Activated CD4-positive, alpha-beta T cell treated with anti-CD3 and anti-CD28 coated beads, Interleukin-2, Interleukin-6, amounts not matched to agents 100 ng/mL and 50 ng/mL, durations not matched to agents 16 hours and 8 hours (primary cell): ENCODE measurements at regions not wholly inside any gene's neighbourhood (a gene's known extent, or its start where the extent isn't known, plus 50 kb on each side); places are given as distances from the start of the nearest gene placed in this dataset.

Experiments used
- DNase-seq: peaks from one replicate; pipeline ENCODE4 v3.0.0-alpha.2; 2020

DNA sequence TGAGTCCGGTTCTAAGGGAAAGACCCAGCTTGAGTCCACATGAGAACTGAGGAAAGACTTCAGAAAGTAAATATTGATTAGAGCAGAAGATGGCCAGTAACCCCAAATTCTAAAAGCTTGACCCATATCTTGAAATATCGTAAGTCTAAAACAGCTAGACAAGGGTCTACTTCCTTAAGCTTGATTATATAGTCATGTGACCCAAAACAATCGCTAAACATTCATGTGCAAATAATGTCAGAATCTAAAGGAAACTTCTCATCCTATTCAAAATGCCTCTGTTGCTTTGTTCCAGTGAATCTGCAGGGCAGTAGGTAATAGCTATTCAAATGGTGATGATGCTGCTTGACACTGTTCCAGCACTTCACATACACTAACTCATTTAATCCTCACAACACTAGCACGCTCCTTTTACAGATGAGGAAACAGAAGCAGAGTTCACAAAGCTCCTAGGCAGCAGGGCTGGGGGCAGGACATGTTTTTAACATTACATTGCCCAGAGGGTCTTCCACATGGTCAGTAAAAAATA, 52.6 kb downstream of the TCF20 start:
- no peak for DNase-seq

DNA sequence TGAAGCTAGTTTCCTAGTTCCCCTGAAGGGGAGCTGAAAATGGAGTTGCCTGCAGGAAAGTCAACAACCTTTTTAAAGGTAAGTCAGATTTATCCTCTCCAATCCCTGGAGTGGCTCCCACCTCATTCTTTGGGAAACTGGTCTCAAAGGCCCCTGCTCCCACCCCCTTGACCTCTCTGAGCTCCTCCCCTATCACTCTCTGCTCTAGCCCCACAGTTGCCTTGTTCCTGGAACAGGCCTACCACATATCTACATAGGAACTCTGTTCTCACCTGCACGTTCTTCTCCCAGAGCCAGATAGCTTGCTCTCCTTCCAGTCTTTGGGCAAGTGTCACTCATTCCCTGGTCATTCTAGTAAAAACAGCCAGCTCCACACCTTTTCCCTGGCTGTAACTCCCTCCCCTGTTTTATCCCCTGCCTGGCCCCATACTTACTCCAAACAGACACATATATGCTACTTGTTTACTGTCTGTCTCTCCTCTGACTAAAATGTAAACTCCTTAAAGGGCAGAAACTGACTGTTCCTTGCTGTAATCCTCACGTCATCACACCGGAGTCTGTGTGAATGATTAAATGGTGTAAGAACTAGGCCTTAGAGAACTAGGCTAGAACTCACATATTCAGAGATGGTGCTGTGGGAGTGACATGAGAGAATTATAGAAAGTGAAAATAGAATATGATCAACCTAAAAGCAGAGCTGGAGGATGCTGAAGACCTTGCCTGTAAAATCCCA, 53.3 kb downstream of the TCF20 start:
- DNase-seq, result peak; percentile 77

DNA sequence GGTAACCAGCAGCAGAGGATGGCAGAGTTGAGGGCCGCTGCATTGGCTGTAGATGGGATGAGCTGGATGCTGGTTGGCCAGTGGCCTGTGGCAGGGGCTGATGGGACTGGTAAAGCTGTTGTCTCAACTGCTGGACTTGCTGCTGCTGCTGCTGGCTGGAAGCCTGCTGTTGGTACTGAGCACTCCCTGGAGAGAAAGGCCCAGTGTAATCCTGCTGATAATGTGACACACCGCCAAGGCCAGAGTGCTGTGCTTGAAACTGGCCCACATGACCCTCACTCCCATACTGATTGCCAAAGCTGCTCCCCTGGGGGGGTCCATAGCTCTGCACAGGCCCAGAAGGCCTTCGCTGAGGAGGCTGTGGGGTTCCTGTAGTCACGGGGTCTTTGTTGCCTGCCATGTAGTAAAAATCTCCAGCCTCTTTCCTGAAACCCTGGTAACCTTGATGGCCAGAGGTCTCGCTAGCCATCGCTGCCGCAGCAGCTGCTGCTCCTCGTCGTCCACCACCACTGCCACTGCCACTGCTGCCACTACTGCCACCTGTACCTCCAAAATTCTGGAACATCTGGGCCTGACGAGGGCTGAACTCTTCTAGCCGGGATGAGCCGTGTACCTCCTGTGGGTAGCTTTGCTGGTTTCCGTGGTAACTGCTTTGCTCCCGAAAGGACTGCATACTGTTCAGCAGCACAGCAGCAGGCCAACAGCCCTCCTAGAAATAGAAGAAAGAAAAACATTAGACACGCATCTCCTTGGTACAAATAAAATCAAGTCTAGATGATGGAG, 55.6 kb downstream of the TCF20 start:
- no peak for DNase-seq

DNA sequence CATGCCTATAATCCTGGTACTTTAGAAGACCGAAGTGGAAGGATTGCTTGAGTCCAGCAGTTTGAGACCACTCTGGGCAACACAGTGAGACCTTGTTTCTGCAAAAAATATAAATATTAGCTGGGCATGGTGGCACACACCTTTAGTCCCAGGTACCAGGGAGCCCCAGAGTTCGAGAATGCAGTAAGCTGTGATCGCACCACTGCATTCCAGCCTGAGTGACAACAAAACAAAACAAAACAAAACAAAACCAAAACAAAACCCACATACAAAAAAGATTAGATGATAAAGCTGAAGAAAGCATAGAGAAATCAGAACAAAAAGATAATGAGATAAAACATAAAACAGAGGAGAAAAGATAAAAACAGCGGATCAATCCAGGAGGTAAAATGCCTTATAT, 62.1 kb downstream of the TCF20 start:
- no peak for DNase-seq

DNA sequence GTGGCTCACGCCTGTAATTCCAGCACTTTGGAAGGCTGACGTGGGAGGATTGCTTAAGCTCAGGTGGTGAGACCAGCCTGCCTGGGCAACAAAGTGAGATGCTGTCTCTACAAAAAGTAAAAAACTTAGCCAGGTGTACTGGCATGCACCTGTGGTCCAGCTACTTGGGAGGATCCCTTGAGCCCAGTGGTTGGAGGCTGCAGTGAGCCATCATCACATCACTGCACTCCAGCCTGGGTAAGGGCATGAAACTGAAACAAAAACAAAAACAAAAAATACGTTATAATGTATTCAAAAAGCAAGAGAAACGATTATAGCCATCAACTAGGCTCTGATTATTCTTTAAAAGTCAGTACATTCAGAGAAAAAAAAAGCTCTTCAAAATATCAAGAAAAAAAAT, 62.5 kb downstream of the TCF20 start:
- DNase-seq, result no peak

DNA sequence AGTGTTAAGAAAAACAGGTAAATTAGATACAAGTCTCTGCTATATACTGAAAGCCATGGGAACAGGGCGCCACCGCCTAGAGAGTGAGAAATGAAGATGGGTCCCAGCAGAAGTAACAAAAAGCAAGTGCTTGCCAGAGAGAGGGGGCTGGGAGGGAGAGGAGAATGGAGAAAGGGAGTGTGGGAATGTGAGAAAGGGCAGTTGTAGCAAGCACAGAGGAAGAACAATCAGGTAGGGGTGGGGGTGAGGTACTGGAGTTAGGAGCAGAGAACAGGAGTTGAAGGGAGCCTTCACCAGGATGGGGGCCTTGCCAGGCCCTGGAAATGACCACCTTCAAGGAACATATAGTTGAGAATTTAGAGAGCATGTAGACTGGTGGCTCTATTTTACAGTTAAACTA, 66.8 kb downstream of the TCF20 start:
- no peak for DNase-seq

DNA sequence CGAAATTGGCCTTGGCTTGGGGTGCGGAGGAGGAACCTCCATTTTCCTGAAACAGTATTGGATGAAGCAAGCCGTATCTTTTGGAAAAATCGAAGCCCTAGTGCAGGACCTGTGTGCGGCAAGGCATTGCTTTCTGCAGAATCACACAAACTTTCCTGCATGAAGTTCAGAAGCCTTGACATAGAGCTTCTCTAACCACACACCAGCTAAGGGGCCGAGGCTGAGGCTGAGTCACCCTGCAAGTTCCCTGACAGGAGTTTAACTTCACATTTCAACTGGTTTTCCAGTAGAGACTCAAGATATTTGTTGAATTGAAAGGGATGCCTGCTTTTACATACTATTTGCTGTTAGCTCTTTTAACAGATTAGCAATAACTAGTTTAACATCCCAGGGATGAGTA, 67.8 kb downstream of the TCF20 start:
- peak; percentile 68 for DNase-seq

DNA sequence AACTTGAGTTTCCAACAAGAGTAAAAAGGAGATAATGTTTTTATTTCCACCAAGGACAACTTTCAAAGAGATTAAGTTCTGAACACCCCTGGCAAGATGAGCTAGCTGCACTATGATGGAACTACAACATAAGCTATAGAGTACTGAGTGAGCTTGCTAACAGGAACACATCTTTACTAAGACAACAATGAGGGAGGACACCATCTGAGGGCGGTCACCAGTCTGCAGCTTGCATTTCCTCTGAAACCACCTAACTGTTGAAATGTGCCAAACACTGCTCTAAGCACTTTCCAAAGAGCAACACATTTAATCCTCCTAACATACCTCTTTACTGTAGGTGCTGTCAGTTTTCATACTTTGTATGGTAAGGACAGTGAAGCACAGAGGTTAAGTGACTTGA, 68.4 kb downstream of the TCF20 start:
- peak; percentile 48 for DNase-seq

DNA sequence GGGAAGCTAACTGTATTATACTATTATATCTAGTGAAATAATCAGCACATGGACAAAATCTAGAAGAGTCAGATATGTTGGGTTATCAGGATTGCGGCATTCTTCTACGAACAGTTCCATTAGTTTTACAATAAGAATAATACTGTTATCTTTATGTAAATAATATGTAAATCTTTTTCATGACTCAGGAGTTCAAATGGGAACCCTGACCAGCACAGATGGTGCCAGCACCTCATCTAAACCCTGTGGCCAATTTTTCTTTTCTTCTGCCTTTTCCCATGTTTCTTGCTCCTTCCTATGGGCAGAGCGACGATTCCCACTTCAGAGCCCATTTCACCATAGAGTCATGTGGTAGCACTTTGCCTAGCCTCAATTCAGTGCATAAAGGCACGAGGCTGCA, 68.4 kb upstream of the CYP2D6 start:
- DNase-seq, result no peak

DNA sequence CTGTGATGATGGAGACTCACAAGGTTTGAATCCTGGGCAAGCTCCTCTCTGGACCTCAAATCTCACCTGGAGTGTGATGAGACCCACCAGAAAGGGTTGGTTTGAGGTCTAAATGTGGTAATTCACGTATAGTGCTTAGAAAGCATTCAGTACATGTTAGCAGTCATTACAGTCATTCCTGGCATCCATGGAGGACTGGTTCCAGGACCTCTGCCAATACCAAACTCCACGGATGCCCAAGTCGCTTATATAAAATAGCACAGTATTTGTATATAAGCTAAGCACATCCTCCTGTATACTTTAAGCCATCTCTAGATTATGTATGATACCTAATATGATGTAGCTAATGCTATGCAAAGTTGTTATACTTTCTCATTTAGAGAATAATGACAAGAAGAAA, 67.6 kb upstream of the CYP2D6 start:
- DNase-seq, result no peak

DNA sequence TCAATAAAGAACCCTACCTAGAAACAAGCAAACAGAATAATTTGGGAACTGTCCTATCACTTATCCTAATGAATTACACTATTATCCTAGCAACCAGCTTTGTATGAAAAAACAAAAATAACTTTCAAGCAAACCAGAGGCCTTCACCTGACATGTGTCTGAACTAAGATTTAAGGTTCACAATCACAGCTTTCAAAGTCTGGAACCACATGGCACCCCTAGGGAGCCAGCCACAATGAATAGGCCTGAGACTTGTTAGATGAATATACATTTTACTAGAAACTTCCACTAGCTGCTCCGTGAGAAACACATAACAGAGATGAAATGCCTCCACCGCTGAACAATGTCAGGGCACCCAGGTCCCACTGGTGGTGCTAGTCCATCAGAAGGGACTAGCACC, 65.8 kb upstream of the CYP2D6 start:
- DNase-seq, result no peak

DNA sequence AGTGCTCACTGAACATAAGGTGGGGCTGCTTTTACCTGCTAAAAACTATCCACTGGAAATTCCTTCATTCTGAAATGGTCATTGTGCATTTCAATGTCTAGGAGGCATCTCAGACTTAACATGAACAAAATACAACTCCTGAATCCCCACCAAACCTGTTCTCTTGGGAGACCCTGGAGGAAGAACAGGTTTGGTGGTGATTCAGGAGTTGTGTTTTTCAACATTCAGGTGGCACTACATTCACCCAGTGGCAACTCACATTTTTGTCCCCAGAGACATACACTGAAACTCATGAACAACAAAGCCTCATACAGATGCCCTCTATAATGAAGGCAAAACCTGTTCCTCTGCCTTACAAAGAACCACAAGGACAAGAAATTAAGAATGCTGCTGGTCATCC, 64.3 kb upstream of the CYP2D6 start:
- no peak for DNase-seq

DNA sequence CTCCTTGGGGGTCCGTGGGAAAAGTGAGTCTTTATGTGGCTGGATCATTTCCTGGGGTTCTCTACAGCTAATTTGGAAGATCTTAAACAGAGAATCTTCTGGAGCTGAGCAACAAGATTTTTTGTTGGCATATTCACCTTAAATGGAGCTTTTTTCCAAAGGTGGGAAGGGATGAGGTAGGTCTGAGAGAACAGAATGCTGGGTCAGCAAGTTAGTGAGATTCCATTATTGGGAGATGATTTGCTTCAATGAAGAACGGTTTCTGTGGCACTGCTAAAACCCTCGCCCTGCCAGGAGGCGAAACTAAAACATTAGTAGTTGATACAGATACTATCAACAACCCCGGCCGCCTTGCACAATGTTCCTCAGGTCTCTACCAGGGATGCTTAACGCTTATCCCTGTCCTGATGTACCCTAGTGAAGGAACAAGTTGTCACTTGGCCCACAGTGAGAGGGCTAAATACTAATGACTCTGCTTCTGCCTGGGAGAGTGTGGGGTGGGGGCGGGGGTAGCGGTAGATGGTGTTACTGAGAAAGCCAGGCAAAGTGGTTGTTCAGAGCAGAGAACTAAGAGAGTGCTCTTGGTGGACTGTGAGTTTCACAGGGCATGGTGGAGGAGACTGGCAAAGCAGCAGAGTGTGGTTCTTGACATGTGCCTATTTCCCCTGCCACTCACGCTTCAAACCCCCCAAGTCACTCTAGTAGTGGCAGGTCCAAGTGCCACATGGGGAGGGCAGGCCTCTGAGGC, 63.7 kb upstream of the CYP2D6 start:
- DNase-seq, result no peak

DNA sequence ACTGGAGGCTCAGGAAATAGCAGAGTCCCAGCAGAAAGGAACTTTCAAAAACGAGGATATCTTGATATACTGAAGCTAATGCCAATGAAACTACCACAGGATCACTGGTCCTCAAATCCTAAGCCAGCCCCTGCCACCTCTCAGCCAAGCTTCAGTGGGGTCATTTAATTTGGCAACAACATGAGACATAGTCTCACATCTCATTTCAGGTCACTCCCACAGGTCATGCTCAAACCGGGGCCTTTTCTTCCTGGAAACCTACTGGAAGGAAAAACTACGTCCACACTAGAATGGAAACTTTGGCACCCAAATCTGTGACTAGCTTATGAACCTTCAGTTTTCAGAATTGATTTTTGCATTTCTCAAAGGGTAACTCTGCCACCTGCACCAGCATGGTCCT, 61.9 kb upstream of the CYP2D6 start:
- DNase-seq, result no peak

DNA sequence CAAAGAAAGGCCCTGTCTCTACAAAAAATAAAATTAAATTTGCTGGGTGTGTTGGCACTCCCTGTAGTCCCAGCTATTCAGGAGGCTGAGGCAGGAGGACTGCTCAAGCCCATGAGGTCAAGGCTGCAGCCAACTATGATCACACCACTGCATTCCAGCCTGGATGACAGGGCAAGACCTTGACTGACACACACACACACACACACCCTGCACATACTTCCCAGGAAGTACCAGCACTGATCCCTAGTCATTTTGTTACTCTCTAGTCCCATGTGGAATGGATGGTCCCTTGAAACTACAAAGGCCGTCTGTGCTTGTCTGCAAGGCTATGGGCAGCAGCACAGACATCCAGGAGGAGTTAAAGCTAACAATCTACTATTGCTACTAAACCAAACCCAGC, 59.7 kb upstream of the CYP2D6 start:
- DNase-seq, result no peak

DNA sequence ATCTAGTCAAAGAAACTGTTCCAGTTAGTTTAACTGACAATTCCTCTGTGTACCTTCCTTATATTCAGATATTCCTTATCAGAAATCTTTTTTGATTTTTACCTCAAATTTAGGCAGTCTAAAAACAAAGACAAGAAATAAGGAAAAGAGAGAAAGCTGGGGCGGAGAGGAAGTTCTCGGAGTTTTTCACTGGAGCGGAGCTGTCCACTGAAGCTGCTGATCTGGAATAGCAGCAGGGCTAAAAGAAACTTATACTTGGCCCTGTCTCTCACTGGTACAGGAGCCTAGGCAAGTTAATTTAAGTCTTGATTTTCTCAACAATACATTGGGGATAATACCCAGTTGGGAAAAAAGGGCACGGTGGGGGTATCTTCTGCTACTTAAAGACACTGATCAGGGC, 59.2 kb upstream of the CYP2D6 start:
- DNase-seq, result no peak

DNA sequence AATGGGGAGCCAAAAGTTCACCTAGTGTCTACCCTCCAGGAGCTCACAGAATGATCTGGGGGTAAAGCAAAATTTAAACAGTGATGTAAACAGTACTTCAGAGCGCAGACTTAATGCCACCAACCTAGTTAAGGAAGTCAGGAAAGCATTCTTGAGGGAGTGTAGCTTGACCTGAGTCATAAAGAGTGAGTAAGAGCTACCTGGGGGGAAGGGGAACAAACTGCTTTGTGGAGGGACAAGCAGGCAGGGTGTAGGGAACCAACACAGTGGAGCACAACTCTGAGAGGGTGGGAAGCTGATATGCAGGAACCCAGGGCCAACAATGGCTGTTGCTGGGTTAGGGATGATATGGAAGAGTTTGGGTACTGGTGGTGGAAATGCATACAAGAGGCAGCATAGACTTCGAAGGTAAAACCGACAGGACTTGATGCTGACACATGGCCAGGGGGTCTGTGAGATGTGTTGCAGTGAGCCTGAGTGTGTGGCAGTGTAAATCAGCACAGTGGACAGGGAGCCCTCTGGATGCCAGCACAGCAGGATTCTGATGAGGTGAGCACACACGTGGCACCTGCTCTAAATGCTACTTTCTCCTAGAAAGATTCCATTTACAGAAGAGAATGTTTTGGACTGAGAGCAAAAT, 58.3 kb upstream of the CYP2D6 start:
- no peak for DNase-seq

DNA sequence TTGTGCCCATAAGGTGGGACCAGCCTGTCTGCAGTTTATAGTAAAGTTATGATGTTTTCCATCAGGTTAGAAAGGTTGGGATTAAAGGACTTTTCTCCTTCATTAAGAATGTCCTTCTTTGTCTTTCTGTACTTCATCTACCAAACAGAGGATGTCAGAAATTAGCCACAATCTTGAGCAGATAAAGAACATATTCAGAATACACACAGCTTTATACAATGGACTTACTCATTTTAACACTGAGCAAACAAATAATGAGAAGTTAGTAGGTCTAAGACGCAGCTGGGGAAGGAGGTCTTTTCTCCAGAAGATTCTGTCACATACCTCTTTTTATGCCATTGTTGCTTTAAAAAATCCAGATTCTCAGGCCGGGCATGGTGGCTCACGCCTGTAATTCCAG, 57.0 kb upstream of the CYP2D6 start:
- DNase-seq, result no peak

DNA sequence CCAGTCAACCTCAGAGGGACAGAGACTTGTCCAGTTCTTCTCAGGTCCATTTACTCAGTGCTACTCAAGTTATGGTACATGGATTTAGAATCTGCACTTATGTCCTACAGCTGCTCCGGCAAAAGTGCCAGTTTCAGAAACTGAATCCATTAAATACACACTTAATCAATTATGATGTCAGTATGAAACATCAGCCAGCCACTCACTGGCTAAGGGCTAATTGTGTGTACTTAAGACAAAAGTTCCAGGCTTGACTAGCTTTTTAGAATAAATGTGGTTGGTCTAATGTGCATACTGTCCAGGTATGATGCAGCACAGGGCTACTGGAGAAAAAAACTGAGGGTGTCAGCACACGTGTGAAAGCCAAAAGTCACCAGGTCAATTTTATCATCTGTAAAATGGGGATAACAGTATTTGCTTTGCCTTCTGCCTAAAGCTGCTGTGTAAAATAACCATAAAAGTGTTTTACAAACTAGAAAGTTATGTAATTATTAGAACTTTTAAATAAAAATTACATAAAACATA, 55.4 kb upstream of the CYP2D6 start:
- no peak for DNase-seq

DNA sequence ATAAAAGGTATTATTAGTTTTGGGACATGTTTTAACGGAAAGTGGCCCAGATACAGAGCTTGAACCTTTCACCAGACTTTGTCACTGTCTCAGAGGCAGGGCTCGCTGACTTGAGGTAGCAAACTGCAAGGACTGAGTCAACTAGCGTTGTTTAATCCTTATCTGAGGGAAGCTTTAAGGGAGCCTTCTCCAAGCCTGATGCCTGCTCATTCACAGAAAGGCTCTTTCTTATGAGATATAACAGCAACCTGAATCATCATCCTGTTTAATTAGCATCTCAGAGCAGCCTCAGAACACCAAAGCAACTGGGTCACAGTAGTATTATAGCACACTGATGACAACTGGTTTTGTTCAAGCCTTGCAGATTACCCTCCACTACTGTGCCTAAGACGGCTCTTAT, 54.2 kb upstream of the CYP2D6 start:
- DNase-seq, result no peak

DNA sequence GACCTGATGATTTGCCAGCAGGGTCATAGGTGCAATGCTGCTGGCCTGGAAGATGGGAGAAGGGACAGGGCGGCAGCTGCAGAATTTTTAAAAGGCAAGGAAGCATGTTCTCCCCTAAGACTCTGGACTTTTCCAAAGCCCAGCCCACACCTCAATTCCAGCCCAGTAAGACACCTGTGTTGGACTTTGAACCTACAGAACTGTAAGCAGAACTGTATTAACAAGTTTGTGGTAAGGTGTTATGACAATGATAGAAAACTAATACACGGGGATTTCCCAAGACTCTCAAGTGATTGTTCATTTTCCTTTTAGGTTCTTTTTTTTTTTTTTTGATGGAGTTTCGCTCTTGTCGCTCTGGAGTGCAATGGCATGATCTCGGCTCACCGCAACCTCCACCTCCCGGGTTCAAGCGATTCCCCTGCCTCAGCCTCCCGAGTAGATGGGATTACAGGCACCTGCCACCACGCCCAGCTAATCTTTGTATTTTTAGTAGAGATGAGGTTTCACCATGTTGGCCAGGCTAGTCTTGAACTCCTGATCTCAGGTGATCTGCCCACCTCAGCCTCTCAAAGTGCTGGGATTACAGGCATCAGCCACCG, 53.0 kb upstream of the CYP2D6 start:
- DNase-seq, result peak; percentile 46

DNA sequence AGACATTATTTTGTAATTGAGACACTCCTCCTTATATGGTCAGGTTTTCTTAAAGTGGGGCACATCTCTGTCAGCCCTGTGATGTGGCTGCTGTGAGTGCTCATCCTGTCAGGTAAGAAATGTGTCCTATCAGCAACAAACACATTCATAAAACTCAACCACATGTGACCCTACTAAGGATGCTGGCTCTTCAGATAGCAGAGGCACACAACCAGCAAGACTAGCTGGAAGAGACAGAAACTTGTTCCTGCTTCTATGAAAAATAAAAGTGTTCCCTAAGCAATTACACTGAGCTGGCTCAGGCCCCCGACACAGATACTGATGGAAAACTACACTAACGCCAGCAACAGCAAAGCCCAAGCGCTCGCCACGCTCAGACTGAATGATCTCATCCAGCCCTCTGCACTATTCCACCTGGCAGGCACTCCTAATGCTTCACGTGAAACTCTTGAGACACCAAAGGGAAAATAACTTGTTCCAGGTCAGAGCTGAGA, 49.8 kb upstream of the CYP2D6 start:
- peak; percentile 74 for DNase-seq
